ENCODE measurements at regions not wholly inside any gene's neighbourhood (a gene's known extent, or its start where the extent isn't known, plus 50 kb on each side); places are given as distances from the start of the nearest gene placed in this dataset.
"Not testable (repeated sequence)": the region's sequence is repeated elsewhere in the genome, so short reads cannot be mapped to it uniquely, and the experiment has no call there.

DNA sequence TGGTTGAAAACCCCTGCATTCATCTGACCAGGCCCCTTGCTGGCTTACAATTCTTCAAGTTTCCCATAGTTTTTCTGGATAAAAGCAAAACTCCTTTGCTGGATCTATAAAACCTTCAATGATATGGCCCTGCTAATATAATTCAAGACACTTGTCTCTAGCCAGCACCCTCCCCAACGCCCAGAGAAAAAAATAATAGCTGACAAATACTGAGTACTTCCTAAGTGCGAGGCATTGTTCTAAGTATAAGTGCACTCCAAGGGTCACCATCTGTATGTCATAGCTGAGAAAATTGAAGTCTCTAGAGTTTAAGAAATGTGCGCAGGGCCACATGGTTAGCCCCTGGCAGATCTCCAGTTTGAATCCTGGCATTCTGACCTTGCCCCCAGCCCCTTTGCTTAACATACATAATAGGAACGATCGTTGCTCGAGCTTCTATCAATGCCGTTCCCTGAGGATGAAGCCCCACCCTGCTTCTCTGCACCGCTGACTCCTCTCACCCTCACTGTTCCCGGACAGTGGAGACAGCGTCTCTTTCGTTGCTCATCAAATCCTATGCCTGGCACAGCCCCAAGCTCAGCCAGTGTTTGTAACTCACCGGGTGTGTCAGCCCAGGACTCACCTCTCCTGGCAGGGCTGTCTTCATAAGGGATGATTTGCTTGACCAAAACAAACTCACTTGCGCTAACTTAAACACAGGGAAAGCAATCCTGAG is 377.1 kb upstream of the PROK2 start:
- no peak for DNase-seq (ENCODE audit: low read depth)

DNA sequence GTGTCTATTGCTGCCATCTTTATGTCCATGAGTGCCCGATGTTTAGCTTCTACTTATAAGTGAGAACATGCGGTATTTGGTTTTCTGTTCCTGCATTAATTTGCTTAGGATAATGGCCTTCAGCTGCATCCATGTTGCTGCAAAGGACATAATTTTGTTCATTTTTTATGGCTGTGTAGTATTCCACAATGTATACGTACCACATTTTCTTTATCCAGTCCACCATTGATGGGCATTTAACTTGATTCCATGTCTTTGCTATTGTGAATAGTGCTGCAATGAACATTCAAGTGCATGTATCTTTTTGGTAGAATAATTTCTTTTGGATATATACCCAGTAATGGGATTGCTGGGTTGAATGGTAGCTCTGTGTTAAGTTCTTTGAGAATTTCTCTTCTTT is 376.3 kb upstream of the PROK2 start:
- not testable (repeated sequence) for DNase-seq (ENCODE audit: low read depth)

DNA sequence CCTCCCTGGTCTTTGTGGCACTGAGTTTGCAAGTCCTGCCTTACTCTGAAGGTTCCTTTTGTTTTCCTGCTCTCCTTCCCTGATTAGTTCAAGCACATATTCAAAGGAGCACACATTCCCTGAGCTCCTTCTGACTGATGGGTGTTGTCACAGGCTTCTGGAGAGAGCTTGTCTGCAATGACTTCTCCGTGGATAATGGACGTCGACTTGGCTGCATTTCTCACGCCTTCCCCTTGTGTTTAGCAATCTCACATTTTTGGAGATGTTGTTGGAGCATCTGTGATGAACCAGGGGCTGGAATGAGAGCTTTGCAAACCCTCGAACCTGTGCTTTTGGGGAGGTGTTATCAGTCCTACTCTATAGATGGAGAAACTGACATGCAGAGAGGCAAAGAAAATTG is 375.4 kb upstream of the PROK2 start:
- DNase-seq (ENCODE audit: low read depth) = no peak

DNA sequence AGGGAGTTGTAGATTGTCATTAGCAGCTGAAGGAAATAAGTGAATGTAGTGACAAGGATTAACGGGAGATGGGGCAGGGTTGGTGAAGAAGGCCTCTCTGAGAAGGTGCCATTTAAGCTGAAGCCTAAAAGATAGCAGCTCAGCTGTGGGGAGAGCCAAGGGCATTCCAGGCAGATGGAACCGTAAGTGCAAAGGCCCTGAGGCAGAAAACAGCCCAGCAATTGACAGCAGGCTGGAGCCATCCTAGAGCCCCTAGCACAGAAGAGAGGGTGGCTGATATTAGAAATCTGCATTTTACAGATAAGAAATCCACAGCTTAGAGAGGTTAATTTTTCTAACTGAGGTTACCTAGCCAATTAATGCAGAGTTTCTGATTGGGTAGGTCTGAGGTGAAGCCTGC is 374.5 kb upstream of the PROK2 start:
- DNase-seq (ENCODE audit: low read depth) = no peak

DNA sequence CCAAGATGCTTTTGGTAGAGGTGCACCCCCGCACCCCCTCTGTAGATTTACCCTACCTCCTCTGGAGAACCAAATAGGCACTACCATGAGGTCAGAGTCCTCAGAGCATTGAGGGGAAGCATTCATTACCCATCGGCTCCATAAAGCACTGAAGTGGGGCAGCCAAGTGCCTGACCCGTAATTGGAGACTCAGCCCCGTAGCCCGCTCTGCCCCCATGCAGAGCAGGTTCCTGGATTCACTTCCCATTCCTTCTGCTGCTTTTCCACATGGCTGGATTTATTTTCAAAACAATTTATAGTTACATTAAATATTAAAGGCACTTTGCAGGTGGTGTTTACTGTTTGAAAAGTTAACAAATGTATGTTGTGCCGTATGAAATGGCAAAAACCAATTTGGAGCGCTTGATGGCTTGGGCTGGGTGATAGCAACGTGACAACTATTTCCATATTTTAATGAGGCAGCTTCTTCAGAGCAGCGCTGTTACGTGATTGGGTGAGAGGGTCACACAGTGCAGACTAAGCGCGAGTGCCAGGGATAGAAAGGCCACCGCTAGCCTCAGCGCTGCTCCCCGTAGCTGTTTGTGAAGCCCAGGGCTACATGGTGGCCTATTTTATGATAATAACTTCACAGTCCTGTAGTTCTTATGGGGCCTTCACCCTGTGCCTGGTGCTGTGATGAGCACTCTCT is 373.8 kb upstream of the PROK2 start:
- no peak for DNase-seq (ENCODE audit: low read depth)

DNA sequence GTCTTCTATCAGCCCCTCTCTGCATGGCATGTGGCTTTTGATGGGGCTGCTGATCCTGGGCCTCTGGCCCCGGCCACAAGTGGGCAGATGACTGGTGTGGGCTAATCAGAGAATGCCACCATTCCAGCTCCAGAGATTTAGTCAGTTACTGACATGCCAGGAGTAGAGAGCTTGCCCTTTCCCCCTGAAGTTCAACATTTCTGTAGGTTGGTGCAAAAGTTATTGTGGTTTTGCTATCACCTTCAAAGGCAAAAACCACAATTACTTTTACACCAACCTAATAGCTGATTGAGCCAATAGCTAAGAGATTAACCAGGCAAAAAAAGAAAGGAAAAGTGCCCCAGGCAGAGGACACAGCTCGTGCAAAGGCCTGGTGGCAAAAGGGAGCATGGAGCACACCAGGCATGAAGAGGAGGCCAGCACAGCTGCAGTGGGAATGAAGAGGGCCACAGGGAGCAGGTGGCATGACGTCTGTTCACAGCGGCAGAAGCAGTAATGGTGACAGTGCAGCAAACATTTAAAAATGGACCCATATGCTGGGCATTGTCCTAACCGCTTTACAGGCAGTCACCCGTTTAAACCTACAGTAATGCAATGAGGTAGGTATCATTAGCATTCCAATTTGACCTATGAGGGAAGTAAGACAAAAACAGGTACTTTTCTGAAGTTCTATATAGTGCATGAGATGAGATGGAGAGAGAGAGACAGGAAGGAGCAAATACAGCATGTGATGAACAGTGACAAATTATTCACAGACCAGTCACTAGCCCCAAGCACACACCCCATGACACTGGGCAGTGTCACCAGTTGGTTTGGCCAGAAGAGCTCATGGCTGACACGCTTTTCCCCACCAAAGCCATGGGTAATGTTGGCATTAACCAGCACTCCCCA is 373.0 kb upstream of the PROK2 start:
- no peak for DNase-seq (ENCODE audit: low read depth)

DNA sequence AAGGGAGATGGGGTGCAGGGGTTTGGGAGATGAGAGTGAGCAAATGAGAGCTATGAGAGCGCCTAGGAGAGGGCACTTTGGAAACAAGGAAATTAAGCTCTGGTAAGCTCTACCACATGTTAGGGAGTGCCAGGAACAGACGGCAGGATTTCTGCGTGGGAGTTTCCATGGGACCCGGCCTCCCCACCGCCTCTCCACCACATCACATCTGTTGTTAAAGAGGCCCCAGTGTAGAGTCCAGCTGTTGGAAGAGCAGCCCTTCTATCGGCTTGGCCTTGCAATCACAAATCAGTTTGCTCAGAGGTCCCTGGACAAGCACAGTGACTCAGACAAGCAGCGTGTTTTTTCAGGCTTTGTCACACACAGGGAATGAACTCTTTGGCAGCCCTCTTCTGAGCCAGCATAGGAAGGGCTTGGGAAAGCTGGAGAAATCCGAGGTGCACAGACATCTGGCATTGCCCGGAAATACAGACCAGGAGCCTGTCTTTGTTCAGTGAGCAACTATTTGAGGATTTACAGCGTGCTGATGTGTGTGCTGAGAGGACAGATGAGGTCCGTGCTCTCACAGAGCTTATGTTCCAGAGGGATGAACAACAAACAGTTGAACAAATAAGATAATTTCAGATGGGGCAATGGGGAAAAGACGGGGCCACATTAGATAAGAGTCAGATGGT is 370.6 kb upstream of the PROK2 start:
- peak; percentile 100 for DNase-seq (ENCODE audit: low read depth)

DNA sequence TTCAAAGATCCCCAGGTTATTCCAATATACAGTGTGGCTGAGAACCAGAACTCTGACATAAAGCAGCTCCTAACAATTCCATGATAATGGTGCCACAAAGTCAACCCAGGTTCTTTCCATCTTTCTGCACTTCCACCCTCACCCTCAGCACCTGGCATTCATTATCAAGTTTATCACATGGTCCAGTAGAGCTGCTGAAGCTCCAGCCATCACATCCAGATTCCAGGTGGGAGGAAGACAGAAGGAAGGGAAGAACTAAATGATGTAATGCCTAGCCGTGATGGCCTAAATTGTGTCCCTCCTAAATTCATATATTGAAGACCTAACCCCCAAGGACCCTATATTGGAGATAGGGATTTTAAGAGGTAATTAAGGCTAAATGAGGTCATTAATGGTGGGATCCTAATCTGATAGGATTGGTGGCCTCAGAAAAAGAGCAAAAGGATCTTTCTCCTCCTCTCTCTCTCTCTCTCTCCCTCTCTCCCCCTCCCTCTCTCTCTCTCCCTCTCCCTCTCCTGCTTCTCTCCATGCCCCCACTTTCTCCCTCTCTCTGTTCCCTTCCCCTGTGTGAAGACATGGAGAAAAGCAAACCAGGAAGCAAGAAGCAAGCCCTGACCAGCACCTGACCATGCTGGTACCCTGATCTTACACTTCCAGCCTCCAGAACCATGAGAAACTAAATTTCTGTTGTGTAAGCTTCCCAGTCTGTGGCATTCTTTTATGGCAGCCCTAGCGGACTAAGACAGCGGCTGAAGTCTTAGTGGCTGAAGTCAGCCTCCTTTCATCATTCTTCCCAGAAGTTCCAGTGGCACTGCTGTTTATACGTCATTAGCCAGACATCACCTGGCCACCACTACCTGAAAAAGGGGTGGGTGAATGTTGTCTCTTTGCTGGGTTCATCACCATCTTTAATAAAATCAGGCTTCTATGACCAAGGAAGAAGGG is 369.7 kb upstream of the PROK2 start:
- no peak for DNase-seq (ENCODE audit: low read depth)

DNA sequence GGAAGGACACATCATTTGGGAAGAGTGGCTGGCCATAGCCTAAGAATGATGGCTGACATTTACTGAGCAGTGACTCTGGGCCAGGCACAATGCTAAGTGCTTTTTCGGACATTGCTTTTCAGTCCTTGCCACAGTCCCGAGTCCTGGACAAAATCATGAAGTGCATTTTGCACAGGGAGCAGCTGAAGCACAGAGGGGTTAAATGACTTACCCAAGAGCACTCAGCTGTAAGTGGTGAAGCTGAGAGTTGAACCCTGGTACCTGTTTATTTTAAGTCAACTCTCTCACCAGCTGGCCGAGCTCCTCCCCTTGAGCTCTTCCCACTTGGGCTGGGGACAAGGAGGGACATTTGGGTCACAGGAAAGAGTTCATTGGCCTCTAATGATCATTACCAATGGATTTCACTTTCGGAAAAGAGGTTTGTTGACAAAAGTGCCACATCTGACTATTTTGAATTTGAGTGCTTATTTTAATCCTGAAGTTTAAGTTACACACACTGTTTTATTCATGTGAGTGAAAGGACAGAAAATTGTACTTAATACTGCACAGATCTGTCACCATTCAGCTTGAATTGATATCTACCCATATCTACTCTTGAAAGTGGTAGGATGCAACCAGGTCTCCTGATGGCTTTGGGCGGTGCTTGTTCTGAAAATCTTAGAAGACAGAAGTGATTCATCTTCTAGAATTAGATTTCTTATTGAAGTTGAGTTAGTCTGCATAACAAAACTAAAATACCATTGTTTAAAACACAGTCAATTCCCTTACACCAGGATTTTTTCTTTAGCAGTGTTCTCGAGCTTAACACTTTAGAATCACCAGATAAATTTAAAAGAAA is 368.7 kb upstream of the PROK2 start:
- DNase-seq (ENCODE audit: low read depth) = no peak

DNA sequence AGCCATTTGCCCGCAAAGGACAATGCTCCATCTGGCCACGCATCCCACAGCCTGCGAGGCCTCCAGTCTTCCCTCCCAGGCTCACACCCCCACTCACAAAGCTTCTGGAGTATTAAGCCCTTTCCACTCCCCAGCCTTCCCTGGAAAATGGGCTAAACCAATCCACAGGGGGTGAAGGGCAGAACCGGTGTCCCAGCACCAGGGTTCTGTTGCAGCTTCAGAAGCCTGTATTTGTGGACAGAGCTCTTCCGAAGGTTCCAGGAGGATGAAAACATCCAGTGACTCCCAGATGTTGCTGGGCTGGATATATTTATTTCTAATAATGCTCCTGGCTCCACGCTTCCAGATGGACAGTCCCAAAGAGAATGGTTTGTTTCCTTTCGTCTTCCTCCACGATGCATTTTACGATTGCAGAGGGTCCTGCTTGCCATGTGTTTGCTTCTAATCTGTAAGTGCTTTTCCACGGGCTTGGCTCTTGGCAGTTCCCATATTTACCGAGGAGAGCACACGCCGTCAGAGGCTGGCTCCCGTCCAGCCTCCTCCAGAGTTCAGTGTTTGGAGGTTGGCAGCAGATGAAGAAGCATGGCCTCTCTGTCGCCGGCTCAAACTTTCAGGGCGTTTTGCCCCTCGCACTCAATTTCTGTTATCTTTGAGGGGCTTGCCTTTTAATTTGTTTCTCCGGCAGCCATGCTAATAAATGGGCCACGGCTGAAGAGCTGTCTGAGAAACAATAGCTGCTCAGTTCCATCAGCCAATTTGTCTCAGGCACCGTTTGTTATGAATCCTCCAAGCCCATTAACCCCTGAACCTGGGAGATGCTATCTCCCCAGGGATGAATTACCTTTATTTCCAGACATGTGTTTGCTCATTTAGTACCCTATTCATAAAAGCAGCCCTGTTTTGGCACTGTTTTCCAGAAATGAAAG is 367.9 kb upstream of the PROK2 start:
- DNase-seq (ENCODE audit: low read depth) = peak; percentile 88

DNA sequence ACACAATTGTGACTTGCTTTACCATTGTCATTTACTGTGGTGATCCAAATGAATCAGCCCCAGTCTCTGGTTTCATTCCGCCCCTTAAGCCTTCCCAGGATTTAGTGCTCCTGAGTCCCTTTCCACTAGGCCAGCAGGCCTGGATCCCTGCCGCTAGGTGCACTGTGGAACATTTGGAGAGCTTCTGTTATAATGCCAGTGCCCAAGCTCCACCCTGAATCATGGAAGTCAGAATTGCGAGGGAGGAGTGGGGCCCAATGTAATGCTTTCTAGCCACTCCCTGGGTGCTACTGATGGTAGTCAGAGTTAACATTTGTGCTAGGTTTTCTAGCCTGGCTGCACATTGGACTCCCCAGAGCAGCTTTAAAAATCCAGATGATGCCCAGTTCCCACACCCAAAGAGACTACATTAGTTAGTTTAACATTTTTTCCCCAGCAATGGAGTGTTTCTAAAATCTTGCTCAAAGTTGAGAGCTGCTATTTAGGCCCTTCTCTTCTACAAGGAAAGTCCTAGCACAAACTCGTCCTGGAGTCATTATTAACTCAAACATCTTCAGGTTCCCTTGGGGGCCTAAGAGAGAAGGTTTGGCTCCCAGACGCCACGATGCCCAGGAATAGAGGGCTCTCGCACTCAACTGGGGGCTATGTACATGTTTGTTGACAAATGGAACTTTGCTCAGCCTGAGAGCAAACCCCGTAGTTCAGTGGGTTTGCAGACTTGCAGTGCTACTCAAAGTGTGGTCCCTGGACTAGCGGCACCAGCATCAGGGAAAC is 366.7 kb upstream of the PROK2 start:
- no peak for DNase-seq (ENCODE audit: low read depth)

DNA sequence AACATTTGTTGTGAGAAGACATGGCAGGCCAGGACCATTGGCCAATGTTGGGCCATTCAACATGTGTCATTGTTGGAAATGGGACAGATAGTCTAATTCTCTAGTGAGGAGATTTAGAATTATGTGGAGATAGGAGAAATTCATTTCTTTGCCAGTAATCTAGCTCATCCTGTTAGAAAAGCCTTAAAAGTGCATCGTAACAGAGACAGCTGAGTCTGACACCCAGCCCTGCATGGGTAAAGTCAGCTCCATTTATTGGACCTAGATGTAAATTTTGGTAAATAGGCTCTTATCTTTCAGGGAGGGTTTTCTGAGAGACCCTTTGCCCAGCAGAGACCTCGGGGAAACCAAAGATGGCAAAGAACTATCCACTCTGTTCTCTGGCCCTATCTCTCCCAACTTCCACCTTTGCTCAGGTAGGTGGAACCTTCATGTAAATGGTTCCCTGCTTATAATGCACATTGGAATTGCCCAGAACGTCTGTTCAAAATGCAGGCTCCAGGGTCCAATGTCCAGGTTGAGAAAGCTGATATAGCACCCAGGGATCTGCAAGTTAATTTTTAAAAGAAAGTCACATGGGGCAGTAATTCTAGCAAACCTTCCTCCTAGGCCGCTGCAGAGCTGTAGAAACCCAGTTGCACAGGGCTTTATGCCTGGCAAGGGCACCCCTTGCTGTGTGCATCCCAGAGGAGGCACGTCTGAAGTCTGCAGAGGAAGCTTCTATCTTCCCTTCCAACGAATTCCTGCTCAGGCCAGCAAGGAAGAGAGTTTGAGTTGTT is 365.9 kb upstream of the PROK2 start:
- no peak for DNase-seq (ENCODE audit: low read depth)

DNA sequence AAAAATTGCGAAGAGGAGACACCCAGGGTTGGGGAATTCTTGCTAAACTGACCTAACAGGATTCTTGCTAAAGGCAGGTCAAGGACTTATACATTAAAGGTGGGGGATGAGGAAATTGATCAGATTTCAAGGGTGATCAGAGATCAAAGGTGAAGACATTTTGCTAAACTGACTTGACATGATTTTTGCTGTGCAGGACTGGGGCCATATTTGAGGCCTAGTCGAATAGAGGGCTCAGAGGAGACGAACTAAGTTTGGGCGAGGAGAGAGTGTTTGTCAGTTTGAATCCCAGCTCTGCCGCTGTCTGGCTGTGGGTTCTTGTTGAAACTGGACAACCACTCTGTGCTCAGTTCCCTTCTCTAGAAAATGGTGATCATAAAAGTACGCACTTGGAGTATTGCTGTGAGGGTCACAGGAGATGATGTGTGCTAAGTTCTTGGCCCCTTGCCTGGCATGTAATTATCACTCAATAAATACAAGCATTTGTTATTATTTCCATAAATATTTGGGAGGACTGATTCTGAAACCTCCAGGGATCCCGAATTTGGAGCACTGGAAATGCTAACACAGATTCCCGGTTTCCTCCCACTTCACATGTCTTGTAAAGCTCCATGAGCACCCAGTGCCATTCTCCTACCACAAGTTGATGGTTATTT is 364.8 kb upstream of the PROK2 start:
- no peak for DNase-seq (ENCODE audit: low read depth)

DNA sequence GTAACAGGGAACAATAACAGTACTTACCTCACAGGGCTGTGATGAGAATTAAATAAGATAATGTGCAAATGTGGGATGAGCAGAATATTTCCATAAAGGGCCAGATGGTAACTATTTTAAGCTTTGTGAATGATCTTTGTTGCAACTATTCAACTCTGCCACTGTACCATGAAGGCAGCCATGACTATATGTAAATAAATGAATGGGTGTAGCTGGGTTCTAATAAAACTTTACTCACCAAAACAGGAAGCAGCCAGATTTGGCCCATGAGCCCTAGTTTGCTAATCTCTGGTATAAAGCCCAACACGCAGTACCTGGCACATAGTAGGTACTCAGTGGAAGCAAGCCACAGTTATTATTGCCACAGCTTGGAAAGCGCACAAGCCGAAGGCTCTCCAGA is 362.7 kb upstream of the PROK2 start:
- no peak for DNase-seq (ENCODE audit: low read depth)

DNA sequence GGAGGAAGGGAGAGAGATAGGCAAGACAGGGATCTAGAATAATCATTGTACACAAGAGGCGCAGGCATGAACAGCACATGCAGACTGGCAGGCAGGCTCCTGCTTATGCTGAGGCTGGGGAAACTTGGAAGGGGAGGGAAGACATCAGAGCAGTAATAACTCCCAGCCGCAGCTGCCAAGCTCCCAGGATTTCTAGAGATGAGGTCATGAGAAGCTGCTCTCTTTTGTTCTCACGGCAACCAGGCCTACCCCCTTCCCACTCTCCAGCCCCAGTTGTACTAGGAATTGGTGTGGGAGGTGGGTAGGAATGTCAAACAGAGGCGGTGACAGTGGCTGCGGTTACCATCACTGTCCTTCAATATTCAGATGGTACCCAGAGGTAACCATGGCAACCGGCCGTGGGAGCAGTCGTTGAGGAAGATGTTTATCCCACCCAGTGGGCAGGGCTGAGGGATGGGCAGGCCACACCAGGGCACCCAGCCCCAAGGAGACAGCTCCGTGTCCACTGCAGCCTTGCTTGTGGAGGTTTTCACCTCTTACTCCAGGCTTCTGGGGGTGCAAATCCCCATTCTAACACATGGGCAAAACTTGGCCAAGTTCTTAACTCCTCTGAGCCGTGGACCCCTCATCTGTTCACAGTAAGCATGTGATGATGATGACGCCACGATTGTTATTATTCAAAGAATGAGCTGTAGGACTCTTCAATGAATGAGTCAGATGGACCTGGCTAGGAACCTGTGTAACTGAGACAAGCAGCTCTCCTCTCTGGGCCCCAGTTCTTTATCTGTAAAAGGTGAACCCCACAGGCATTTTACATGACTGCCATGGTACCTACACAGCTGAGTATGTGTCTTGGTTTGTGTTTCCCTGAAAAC is 360.8 kb upstream of the PROK2 start:
- DNase-seq (ENCODE audit: low read depth) = no peak
